RWPE2 (cell line): ENCODE measurements at regions not wholly inside any gene's neighbourhood (a gene's known extent, or its start where the extent isn't known, plus 50 kb on each side); places are given as distances from the start of the nearest gene placed in this dataset.

Experiments
- ATAC-seq: fragments of 200-7000 bp; cut with Tn5 transposase; 3 replicates; pipeline ENCODE4 v1.9.1; 2021; ENCODE audit warnings: low read depth
- DNase-seq: peaks from one replicate; pipeline ENCODE4 v3.0.0-alpha.2; 2020; ENCODE audit warnings: low spot score
- H3K27ac ChIP-seq: fragments of 450-650 bp; 2 replicates; pipeline ENCODE4 v1.5.1; 2017; ENCODE audit warnings: mild to moderate bottlenecking; ENCODE audit not compliant: poor library complexity, severe bottlenecking
- H3K27me3 ChIP-seq: fragments of 250-450 bp; sonication (Bioruptor Pico); 2 replicates; pipeline ENCODE4 v1.5.1; 2021; ENCODE audit warnings: mild to moderate bottlenecking, moderate library complexity; ENCODE audit not compliant: insufficient read depth, poor library complexity, severe bottlenecking
- H3K36me3 ChIP-seq: fragments of 250-450 bp; sonication (Bioruptor Pico); 2 replicates; pipeline ENCODE4 v1.5.1; 2020; ENCODE audit warnings: low read depth, mild to moderate bottlenecking, moderate library complexity
- H3K4me1 ChIP-seq: fragments of 250-450 bp; sonication (Bioruptor Pico); 2 replicates; pipeline ENCODE4 v1.5.1; 2021; ENCODE audit warnings: mild to moderate bottlenecking, moderate library complexity; ENCODE audit not compliant: insufficient read depth, poor library complexity, severe bottlenecking
- H3K4me3 ChIP-seq: fragments of 250-450 bp; sonication (Bioruptor Pico); 2 replicates; pipeline ENCODE4 v1.5.1; 2021; ENCODE audit warnings: mild to moderate bottlenecking, moderate library complexity; ENCODE audit not compliant: severe bottlenecking
- H3K9me3 ChIP-seq: fragments of 250-450 bp; sonication (Bioruptor Pico); 2 replicates; pipeline ENCODE4 v1.5.1; 2021; ENCODE audit warnings: mild to moderate bottlenecking, moderate library complexity; ENCODE audit not compliant: severe bottlenecking
- TF ChIP-seq, protein P1 (sequence below): fragments of 450-650 bp; IDR thresholded peaks from one replicate; pipeline ENCODE4 v1.5.1; 2017; ENCODE audit warnings: mild to moderate bottlenecking, moderate library complexity; ENCODE audit not compliant: poor library complexity, severe bottlenecking

DNA sequence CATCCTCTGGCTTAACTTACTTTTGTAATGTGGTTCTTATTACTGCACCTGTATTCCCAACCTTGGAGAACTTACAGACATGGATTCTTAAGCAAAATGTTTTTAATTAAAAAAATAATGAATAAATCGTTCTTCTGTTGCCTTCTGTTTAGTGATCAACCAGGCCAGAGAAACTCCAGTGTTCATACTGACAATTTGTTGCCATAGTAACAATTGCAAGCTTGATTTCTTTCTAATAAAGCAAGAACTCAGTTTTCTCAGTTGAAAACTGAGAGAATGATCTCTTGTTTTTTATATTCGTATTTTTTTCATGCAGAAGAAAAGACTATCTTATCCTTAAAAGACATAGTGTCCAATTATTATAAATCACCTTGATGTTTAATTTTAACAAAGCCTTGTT is 106.5 kb upstream of the LMNTD1 start:
- DNase-seq, result no peak
- H3K4me3 ChIP-seq, result no peak overlapping the region
- H3K27me3 ChIP-seq, result no peaks in the 10 kb centered on the region
- no peaks in the 10 kb centered on the region for H3K36me3 ChIP-seq
- no peaks in the 10 kb centered on the region for H3K4me1 ChIP-seq
- TF ChIP-seq, protein P1, sequence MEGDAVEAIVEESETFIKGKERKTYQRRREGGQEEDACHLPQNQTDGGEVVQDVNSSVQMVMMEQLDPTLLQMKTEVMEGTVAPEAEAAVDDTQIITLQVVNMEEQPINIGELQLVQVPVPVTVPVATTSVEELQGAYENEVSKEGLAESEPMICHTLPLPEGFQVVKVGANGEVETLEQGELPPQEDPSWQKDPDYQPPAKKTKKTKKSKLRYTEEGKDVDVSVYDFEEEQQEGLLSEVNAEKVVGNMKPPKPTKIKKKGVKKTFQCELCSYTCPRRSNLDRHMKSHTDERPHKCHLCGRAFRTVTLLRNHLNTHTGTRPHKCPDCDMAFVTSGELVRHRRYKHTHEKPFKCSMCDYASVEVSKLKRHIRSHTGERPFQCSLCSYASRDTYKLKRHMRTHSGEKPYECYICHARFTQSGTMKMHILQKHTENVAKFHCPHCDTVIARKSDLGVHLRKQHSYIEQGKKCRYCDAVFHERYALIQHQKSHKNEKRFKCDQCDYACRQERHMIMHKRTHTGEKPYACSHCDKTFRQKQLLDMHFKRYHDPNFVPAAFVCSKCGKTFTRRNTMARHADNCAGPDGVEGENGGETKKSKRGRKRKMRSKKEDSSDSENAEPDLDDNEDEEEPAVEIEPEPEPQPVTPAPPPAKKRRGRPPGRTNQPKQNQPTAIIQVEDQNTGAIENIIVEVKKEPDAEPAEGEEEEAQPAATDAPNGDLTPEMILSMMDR, result no peak
- no peaks in the 10 kb centered on the region for H3K9me3 ChIP-seq
- no peak for ATAC-seq
- H3K27ac ChIP-seq, result no peak overlapping the region

DNA sequence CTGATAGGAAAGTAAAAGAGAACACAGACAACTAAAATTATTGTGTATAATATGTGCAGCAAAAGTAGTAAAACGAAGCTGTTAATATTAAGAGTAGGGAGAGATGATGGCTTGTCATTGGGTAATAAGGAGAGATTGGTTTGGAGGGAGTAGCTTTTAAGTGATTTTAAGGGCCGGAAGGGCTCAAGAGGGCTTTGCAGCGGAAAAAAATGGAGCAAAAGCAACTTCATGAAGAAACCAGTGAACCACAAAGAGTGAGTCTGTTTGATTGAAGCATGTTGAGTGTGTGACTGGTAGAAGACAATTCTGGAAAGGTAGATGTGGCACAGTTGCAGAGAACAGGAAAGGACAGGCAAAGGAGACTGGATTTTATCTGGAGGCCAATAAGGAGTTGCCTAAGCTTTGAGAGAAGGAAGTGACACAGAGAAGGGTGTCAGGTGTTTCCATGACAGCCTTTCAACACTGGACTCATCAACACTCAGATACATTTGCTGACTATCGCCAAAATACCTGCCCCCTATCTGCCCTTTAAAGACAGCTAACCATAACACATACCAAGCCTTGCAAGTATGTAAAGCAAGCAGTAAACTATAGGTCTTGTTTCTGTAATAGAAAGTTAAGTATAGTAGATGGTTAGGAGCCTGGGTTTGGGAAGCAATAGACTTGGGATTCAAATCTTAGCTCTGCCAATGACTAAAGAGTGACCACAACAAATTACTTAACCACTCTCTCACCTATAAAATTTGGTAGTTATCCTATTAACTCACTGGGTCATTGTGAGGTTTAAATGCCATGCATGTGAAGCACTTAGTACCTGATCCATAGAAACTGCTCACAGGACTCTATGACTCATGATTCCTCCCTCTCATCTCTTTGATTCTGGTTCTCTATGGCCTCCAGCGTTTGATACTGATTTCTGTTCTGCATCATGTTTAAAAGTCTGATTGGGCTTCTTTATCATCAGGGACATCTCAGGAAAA is 117.3 kb upstream of the LMNTD1 start:
- Histone ChIP-seq H3K4me3 (no peak overlapping the region), H3K27me3 (no peaks in the 10 kb centered on the region), H3K4me1 (no peaks in the 10 kb centered on the region), H3K36me3 (no peaks in the 10 kb centered on the region), H3K9me3 (no peaks in the 10 kb centered on the region), H3K27ac (no peak overlapping the region)
- DNase-seq, result no peak
- TF ChIP-seq, protein P1, result no peak
- 0 out of 3 replicates have a peak, but pooled peaks have one; percentile 38 for ATAC-seq

DNA sequence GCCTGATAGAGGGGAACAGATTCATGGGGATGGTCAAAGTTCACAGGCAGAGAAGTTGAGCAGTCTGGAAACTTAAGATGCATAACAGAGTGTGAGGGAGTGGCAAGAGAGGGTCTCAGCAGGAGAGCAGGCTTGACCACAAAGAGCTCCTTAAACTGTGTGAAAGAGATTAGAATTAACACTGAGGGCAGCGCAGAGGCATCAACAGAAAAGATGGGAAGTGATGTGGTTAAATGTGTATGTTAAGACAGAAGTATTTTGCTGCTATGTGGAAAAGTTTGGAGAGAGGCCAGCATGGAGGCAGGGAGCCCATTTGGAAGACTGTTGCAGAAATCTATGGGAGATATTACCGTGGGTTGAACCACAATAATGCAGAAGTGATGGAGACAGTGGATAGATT is 122.7 kb upstream of the LMNTD1 start:
- TF ChIP-seq, protein P1, result no peak
- no peak overlapping the region for H3K27ac ChIP-seq
- no peak for DNase-seq
- H3K4me3 ChIP-seq, result no peak overlapping the region
- ATAC-seq, result no peak
- no peaks in the 10 kb centered on the region for H3K27me3 ChIP-seq
- no peaks in the 10 kb centered on the region for H3K4me1 ChIP-seq
- no peaks in the 10 kb centered on the region for H3K9me3 ChIP-seq
- H3K36me3 ChIP-seq, result no peaks in the 10 kb centered on the region

DNA sequence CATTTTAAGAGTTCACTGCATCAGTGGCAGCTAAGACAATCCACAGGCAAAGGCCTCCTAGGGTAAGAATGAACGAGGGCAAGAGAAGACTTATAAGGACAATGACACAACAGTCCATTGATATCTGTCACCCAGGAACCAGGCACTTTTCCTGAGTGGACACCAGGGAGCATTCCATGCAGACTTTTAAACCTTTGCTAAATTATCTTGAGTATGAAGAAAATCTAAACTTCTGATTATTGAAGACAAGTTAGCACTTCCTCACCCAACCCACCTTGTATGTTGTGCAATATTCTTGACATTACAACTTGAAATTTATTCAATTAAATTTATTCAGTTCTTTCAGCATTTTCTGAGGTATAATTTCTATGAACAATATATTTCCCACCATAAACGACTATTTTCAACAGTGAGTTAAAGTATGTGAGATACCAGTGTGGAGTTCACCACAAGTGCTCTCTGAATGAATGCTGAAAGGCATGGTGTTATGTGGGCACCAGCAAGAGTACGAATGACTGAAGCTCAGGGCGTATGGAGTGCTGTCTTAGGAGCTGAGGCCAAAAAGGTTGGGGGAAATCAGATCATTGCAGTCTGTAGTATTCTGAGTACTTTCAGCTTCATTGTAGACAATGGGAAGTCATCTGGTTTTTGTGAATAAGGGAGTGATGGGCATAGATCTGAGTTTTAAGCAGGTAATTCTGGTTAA is 124.3 kb upstream of the LMNTD1 start:
- no peaks in the 10 kb centered on the region for H3K27me3 ChIP-seq
- no peaks in the 10 kb centered on the region for H3K9me3 ChIP-seq
- H3K4me1 ChIP-seq, result no peaks in the 10 kb centered on the region
- no peak overlapping the region for H3K27ac ChIP-seq
- H3K4me3 ChIP-seq, result no peak overlapping the region
- TF ChIP-seq, protein P1, result no peak
- DNase-seq, result no peak
- no peak for ATAC-seq
- no peaks in the 10 kb centered on the region for H3K36me3 ChIP-seq
